ENCODE measurements at regions not wholly inside any gene's neighbourhood (a gene's known extent, or its start where the extent isn't known, plus 50 kb on each side); places are given as distances from the start of the nearest gene placed in this dataset.

- Mint-ChIP-seq H3K9me3 (no peaks in the 10 kb centered on the region), H3K27me3 (no peaks in the 10 kb centered on the region), H3K4me3 (no peak overlapping the region), H3K36me3 (ENCODE audit: low read depth) (no peaks in the 10 kb centered on the region), H3K27ac (no peak overlapping the region), H3K4me1 (ENCODE audit: low read depth) (no peaks in the 10 kb centered on the region)
- ChIA-PET CTCF (interaction anchor here (0.8 kb wide), 1 partner anchor 341 kb away, joined by 3 read pairs; no protein-coding TSS in a partner anchor), POLR2A (interaction anchor here (0.6 kb wide), 1 partner anchor 32 kb away, joined by 3 read pairs; no protein-coding TSS in a partner anchor)
- DNase-seq = no peak
- ATAC-seq = no peak
- intact Hi-C loops (cut with micrococcal nuclease) = no loop called here
- TF ChIP-seq CTCF (IDR thresholded peaks at IDR 0.05) = no peak
Observed at GRCh38 chr2:223311889-223312680, 260.1 kb downstream of the KCNE4 start.

- H3K36me3 Mint-ChIP-seq (ENCODE audit: low read depth) = no peaks in the 10 kb centered on the region
- TF ChIP-seq CTCF (IDR thresholded peaks at IDR 0.05) = no peak
- H3K4me1 Mint-ChIP-seq (ENCODE audit: low read depth) = no peaks in the 10 kb centered on the region
- no peak overlapping the region for H3K27ac Mint-ChIP-seq
- no peak overlapping the region for H3K4me3 Mint-ChIP-seq
- ATAC-seq = no peak
- no peaks in the 10 kb centered on the region for H3K9me3 Mint-ChIP-seq
- H3K27me3 Mint-ChIP-seq = no peaks in the 10 kb centered on the region
- DNase-seq = no peak
- ChIA-PET POLR2A (no interaction called here), CTCF (no interaction called here)
- intact Hi-C loops (cut with micrococcal nuclease) = no loop called here
Observed at GRCh38 chr2:223313101-223313500, 261.1 kb downstream of the KCNE4 start.

GRCh38 chr2:223314811-223315210 is 262.8 kb downstream of the KCNE4 start:
- Mint-ChIP-seq H3K27ac (no peak overlapping the region), H3K36me3 (ENCODE audit: low read depth) (no peaks in the 10 kb centered on the region), H3K9me3 (no peaks in the 10 kb centered on the region), H3K4me1 (ENCODE audit: low read depth) (no peaks in the 10 kb centered on the region), H3K27me3 (no peaks in the 10 kb centered on the region), H3K4me3 (no peak overlapping the region)
- TF ChIP-seq CTCF (IDR thresholded peaks at IDR 0.05) = no peak
- POLR2A ChIA-PET = no interaction called here
- ATAC-seq = no peak
- CTCF ChIA-PET = no interaction called here
- no peak for DNase-seq
- intact Hi-C loops (cut with micrococcal nuclease) = no loop called here

GRCh38 chr2:223315813-223316212 is 263.8 kb downstream of the KCNE4 start:
- DNase-seq (no peak), ATAC-seq (no peak)
- no peaks in the 10 kb centered on the region for H3K9me3 Mint-ChIP-seq
- intact Hi-C loops (cut with micrococcal nuclease) = no loop called here
- H3K27ac Mint-ChIP-seq = no peak overlapping the region
- CTCF ChIA-PET = no interaction called here
- H3K27me3 Mint-ChIP-seq = no peaks in the 10 kb centered on the region
- H3K4me1 Mint-ChIP-seq (ENCODE audit: low read depth) = no peaks in the 10 kb centered on the region
- no peak for TF ChIP-seq CTCF (IDR thresholded peaks at IDR 0.05)
- H3K4me3 Mint-ChIP-seq = no peak overlapping the region
- no peaks in the 10 kb centered on the region for H3K36me3 Mint-ChIP-seq (ENCODE audit: low read depth)
- POLR2A ChIA-PET = no interaction called here

GRCh38 chr2:223316342-223316741 is 264.4 kb downstream of the KCNE4 start:
- intact Hi-C loops (cut with micrococcal nuclease) = no loop called here
- Mint-ChIP-seq H3K27me3 (no peaks in the 10 kb centered on the region), H3K4me3 (no peak overlapping the region), H3K9me3 (no peaks in the 10 kb centered on the region), H3K27ac (no peak overlapping the region), H3K4me1 (ENCODE audit: low read depth) (no peaks in the 10 kb centered on the region), H3K36me3 (ENCODE audit: low read depth) (no peaks in the 10 kb centered on the region)
- ChIA-PET CTCF (no interaction called here), POLR2A (no interaction called here)
- TF ChIP-seq CTCF (IDR thresholded peaks at IDR 0.05) = no peak
- ATAC-seq (no peak), DNase-seq (no peak)

All from activated CD8-positive, alpha-beta T cell treated with anti-CD3 and anti-CD28 coated beads for 36 hours (primary cell).